ENCODE measurements at regions not wholly inside any gene's neighbourhood (a gene's known extent, or its start where the extent isn't known, plus 50 kb on each side); places are given as distances from the start of the nearest gene placed in this dataset.

GRCh38 chr13:63327584-63327983 is 1911.9 kb upstream of the PCDH20 start:
- DNase-seq (no peak), ATAC-seq (no peak)
- 33 to 92% methylated on average over 1 of the region's 1 CpG for WGBS, 2 donors
- Histone ChIP-seq H3K9me3 (no peaks in the 10 kb centered on the region), H3K27me3 (no peaks in the 10 kb centered on the region), H3K36me3 (replicated peaks in 1 of 2; ENCODE audit: insufficient read depth in 1 of 2, low read depth in 2 of 2) (no peaks in the 10 kb centered on the region), H3K4me3 (no peak overlapping the region), H3K4me1 (no peaks in the 10 kb centered on the region), H3K27ac (no peak overlapping the region)
- TF ChIP-seq, protein P1, sequence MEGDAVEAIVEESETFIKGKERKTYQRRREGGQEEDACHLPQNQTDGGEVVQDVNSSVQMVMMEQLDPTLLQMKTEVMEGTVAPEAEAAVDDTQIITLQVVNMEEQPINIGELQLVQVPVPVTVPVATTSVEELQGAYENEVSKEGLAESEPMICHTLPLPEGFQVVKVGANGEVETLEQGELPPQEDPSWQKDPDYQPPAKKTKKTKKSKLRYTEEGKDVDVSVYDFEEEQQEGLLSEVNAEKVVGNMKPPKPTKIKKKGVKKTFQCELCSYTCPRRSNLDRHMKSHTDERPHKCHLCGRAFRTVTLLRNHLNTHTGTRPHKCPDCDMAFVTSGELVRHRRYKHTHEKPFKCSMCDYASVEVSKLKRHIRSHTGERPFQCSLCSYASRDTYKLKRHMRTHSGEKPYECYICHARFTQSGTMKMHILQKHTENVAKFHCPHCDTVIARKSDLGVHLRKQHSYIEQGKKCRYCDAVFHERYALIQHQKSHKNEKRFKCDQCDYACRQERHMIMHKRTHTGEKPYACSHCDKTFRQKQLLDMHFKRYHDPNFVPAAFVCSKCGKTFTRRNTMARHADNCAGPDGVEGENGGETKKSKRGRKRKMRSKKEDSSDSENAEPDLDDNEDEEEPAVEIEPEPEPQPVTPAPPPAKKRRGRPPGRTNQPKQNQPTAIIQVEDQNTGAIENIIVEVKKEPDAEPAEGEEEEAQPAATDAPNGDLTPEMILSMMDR (IDR thresholded peaks at IDR 0.05), result no peak
- no peak for TF ChIP-seq POLR2A (IDR thresholded peaks at IDR 0.05)
- intact Hi-C loops (cut with DNase I), result no loop called here

GRCh38 chr13:63323441-63323840 is 1907.8 kb upstream of the PCDH20 start:
- no peaks in the 10 kb centered on the region for H3K27me3 ChIP-seq
- no peaks in the 10 kb centered on the region for H3K36me3 ChIP-seq (replicated peaks in 1 of 2; ENCODE audit: insufficient read depth in 1 of 2, low read depth in 2 of 2)
- ATAC-seq (no peak), DNase-seq (no peak)
- H3K9me3 ChIP-seq, result no peaks in the 10 kb centered on the region
- TF ChIP-seq POLR2A (IDR thresholded peaks at IDR 0.05), result no peak
- TF ChIP-seq, protein P1 (IDR thresholded peaks at IDR 0.05), result no peak
- no peak overlapping the region for H3K27ac ChIP-seq
- no peaks in the 10 kb centered on the region for H3K4me1 ChIP-seq
- H3K4me3 ChIP-seq, result no peak overlapping the region
- WGBS, 2 donors, result 80% methylated on average over 2 of the region's 2 CpGs
- intact Hi-C loops (cut with DNase I), result no loop called here

DNA sequence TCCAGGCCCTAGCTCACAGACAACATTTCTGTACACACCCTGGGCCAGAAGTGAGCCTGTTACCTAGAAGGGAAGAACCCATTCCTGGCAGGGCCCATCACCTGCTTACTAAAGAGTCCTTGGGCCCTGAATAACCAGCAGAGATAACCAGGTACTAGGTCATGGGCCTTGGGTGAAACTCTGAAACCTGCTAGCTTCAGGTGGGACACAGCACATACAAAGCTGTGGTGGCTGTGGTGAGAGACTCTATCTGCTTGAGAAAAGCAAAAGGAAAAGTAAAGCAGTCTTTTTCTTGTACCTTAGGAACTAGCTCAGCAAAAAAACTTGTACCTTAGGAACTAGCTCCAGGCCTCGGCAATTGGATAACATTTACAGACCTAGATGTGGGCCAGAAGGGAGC is 1895.9 kb upstream of the PCDH20 start:
- no peaks in the 10 kb centered on the region for H3K9me3 ChIP-seq
- no peak overlapping the region for H3K27ac ChIP-seq
- 67 to 73% methylated on average over 1 of the region's 1 CpG for WGBS, 2 donors
- ATAC-seq, result no peak
- H3K4me3 ChIP-seq, result no peak overlapping the region
- no peak for TF ChIP-seq POLR2A (IDR thresholded peaks at IDR 0.05)
- TF ChIP-seq, protein P1 (IDR thresholded peaks at IDR 0.05), result no peak
- H3K4me1 ChIP-seq, result peaks cover 8% of the 10 kb centered on the region
- no peaks in the 10 kb centered on the region for H3K36me3 ChIP-seq (replicated peaks in 1 of 2; ENCODE audit: insufficient read depth in 1 of 2, low read depth in 2 of 2)
- no peak for DNase-seq
- H3K27me3 ChIP-seq, result no peaks in the 10 kb centered on the region
- intact Hi-C loops (cut with DNase I), result no loop called here

DNA sequence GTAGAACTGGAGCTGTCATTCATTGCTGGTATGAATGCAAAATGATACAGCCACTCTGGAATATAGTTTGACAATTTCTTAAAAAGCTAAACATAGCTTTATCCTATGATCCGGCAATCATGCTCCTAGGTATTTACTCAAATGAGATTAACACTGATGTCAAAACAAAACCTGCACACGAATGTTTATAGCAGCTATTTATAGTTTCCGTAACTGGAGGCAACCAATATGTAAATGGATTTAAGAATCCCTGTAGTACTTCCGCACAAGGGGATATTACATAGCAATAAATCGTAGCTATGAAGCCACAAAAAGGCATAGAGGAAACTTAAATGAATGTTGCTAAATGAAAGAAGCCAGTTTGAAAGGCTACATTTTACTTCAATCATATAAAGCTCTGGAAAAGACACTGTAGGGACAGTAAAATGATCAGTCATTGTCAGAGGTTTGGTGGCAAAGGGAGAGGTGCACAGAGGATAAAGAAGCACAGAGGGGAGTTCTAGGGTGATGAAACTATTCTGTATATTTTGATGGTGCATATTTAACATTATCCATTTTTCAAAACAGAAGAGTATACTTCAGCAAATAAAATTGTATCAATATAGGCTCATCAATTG is 1893.0 kb upstream of the PCDH20 start:
- H3K36me3 ChIP-seq (replicated peaks in 1 of 2; ENCODE audit: insufficient read depth in 1 of 2, low read depth in 2 of 2), result no peaks in the 10 kb centered on the region
- TF ChIP-seq, protein P1 (IDR thresholded peaks at IDR 0.05), result no peak
- no peak for TF ChIP-seq POLR2A (IDR thresholded peaks at IDR 0.05)
- DNase-seq (no peak), ATAC-seq (no peak)
- no peaks in the 10 kb centered on the region for H3K9me3 ChIP-seq
- no peak overlapping the region for H3K27ac ChIP-seq
- WGBS, 2 donors, result 40 to 55% methylated on average over 5 of the region's 5 CpGs
- no peaks in the 10 kb centered on the region for H3K27me3 ChIP-seq
- intact Hi-C loops (cut with DNase I), result no loop called here
- no peak overlapping the region for H3K4me3 ChIP-seq
- H3K4me1 ChIP-seq, result peaks cover 8% of the 10 kb centered on the region

DNA sequence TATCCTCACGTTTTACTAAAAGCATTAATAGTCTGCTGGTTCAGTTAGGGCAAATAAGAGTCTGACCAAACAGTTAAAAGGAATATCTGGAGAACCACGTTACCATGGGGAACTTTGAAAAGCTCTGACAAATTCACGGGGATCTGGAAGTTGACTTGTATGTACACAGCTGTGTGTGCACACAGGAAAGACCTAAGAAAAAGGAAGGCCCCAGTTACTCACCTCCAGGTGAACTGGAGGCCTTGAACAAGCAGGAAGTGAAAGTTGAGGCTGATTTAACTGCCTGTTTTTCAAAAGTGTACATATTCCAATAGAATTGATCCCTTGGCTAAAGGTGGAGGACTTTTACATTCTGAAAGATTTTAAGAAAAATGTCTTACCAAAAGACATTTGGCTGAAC is 1891.6 kb upstream of the PCDH20 start:
- 16 to 30% methylated on average over 3 of the region's 3 CpGs for WGBS, 2 donors
- TF ChIP-seq POLR2A (IDR thresholded peaks at IDR 0.05), result no peak
- TF ChIP-seq, protein P1 (IDR thresholded peaks at IDR 0.05), result peak in 1 of 7 experiments; percentile 4
- H3K27me3 ChIP-seq, result no peaks in the 10 kb centered on the region

More for the DNA sequence above, 1891.6 kb upstream of the PCDH20 start:
- ATAC-seq (peak; percentile 88), DNase-seq (peak; percentile 20 to 58 (median 44))
- Histone ChIP-seq H3K27ac (peak overlapping the region in 1 of 4 donors; percentile 25), H3K4me1 (peaks cover 8% of the 10 kb centered on the region), H3K36me3 (replicated peaks in 1 of 2; ENCODE audit: insufficient read depth in 1 of 2, low read depth in 2 of 2) (no peaks in the 10 kb centered on the region), H3K4me3 (no peak overlapping the region), H3K9me3 (no peaks in the 10 kb centered on the region)
- intact Hi-C loops (cut with DNase I), result no loop called here
